Psoas muscle (tissue), 7 donors: ENCODE measurements at regions not wholly inside any gene's neighbourhood (a gene's known extent, or its start where the extent isn't known, plus 50 kb on each side); places are given as distances from the start of the nearest gene placed in this dataset.

ENCODE experiments used
- ATAC-seq, 4 donors: fragments of 200-7000 bp; cut with Tn5 transposase; one replicate each; pipeline ENCODE4 v1.9.1; 2020; ENCODE audit warnings: moderate library complexity in 3 of 4, mild to moderate bottlenecking in 2 of 4
- DNase-seq, 2 donors: peaks; one replicate each; pipeline ENCODE4 v3.0.0-alpha.2; 2020
- H3K27ac ChIP-seq: fragments of 200-600 bp; one replicate; pipeline ENCODE4 v1.8.0; 2022
- H3K27me3 ChIP-seq, 3 donors: fragments of 200-600 bp in 1 of 3; one replicate each; pipeline versions ENCODE4 v1.6.1 to v1.8.0; 2013 to 2022; ENCODE audit warnings: low read length in 2 of 3, mild to moderate bottlenecking in 2 of 3, moderate library complexity in 1 of 3; ENCODE audit not compliant: insufficient read depth in 3 of 3
- H3K36me3 ChIP-seq, 2 donors: fragments of 200-600 bp in 1 of 2; one replicate each; pipeline versions ENCODE4 v1.6.1 to v1.8.0; 2013 to 2022; ENCODE audit warnings: low read depth in 1 of 2, mild to moderate bottlenecking in 1 of 2, moderate library complexity in 1 of 2; ENCODE audit not compliant: insufficient read depth in 1 of 2
- H3K4me1 ChIP-seq: fragments of 200-600 bp; one replicate; pipeline ENCODE4 v1.8.0; 2022
- H3K4me3 ChIP-seq: fragments of 200-600 bp; one replicate; pipeline ENCODE4 v1.8.0; 2022; ENCODE audit warnings: mild to moderate bottlenecking
- H3K9me3 ChIP-seq: fragments of 200-600 bp; one replicate; pipeline ENCODE4 v1.8.0; 2022
- WGBS, 3 donors: extraction: QIAGEN DNeasy Blood & Tissue Kit; methylation state at CpG; one replicate each; pipeline versions ENCODE4 v1.1.6 to v1.1.7; 2013; 5-methylcytosine and 5-hydroxymethylcytosine counted together
- intact Hi-C, 2 donors: fragments of 100-400 bp; cut with DNase I; formaldehyde crosslinking; loops; one replicate each; pipeline versions ENCODE4 v1.11.0 to v1.14.2; 2022
- TF ChIP-seq, protein P1 (sequence below): fragments of 200-600 bp; IDR thresholded peaks from one replicate; pipeline ENCODE4 v1.8.0; 2022; ENCODE audit warnings: antibody characterized with exemption
- donor health status: healthy with polysubstance abuse.
- donor health status: DM: no; HTN: no; CAD: no; lungs with moderate emphysema.
- donor health status: Bipolar disorder and iron deficiency.
- donor health status: healthy.
- donor health status: DM: yes; HTN: yes; CAD: no.
- donor health status: DM: no; HTN: no; CAD: no.
- donor health status: DM: yes; HTN: yes; CAD: no.

- H3K27me3 ChIP-seq: no peaks in the 10 kb centered on the region
- H3K36me3 ChIP-seq: no peaks in the 10 kb centered on the region
- no peaks in the 10 kb centered on the region for H3K9me3 ChIP-seq
- intact Hi-C loops: no loop called here
- TF ChIP-seq, protein P1, sequence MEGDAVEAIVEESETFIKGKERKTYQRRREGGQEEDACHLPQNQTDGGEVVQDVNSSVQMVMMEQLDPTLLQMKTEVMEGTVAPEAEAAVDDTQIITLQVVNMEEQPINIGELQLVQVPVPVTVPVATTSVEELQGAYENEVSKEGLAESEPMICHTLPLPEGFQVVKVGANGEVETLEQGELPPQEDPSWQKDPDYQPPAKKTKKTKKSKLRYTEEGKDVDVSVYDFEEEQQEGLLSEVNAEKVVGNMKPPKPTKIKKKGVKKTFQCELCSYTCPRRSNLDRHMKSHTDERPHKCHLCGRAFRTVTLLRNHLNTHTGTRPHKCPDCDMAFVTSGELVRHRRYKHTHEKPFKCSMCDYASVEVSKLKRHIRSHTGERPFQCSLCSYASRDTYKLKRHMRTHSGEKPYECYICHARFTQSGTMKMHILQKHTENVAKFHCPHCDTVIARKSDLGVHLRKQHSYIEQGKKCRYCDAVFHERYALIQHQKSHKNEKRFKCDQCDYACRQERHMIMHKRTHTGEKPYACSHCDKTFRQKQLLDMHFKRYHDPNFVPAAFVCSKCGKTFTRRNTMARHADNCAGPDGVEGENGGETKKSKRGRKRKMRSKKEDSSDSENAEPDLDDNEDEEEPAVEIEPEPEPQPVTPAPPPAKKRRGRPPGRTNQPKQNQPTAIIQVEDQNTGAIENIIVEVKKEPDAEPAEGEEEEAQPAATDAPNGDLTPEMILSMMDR: no peak
- DNase-seq (peak in 1 of 2 donors; percentile 38), ATAC-seq (no peak)
- no peak overlapping the region for H3K4me3 ChIP-seq
- WGBS, 3 donors: 92 to 94% (median 93%) methylated on average over 4 of the region's 4 CpGs
- H3K4me1 ChIP-seq: no peaks in the 10 kb centered on the region
- no peak overlapping the region for H3K27ac ChIP-seq
Measured at GRCh38 chr4:63814171-63814964, 594.9 kb downstream of the TECRL start.

DNA sequence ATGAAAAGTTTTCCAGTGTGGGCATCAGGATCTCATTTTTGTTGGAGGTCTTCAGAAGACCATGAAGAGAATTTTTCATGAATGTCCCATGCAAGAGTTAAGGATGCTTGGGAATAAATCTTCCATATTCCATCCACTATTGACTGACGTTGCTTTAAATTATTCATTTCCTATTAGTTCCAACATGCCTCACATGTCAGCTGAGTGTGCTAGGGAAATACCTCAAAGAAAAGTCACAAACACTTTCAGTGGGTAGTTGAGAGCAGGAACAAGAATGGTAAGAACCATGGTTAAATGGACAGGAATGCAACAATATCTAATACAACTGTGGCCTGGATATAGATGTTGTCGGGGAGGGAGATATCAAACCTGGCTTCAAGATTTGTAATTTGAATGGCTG, 610.1 kb downstream of the TECRL start:
- H3K27ac ChIP-seq: no peak overlapping the region
- no peaks in the 10 kb centered on the region for H3K4me1 ChIP-seq
- H3K4me3 ChIP-seq: no peak overlapping the region
- WGBS, 3 donors: 45 to 84% (median 76%) methylated on average over 2 of the region's 2 CpGs
- intact Hi-C loops: no loop called here
- H3K36me3 ChIP-seq: no peaks in the 10 kb centered on the region
- TF ChIP-seq, protein P1: no peak
- ATAC-seq: no peak
- no peak for DNase-seq
- no peaks in the 10 kb centered on the region for H3K9me3 ChIP-seq
- H3K27me3 ChIP-seq: no peaks in the 10 kb centered on the region

DNA sequence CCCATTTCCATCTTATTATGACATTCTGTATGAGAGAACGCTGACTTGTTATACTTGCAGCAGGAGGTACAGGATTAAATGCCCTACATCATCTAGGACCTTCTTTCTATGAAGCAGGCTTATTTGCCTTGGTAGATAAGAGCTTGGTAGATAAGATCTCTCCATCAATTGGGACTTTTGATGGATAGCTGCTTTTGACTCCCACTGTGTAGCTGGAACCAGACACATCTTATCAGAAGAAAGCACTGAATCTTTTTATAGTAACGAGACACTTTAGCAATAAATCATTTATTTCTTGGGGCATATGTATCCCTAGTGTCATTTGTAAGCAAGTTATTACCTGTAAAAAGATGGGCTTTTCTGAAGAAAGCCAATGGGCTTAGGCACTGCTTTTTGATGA, 613.9 kb downstream of the TECRL start:
- WGBS, 3 donors: 74 to 77% (median 75%) methylated on average over 2 of the region's 2 CpGs
- intact Hi-C loops: no loop called here
- no peak for ATAC-seq
- Histone ChIP-seq H3K4me3 (no peak overlapping the region), H3K4me1 (no peaks in the 10 kb centered on the region), H3K36me3 (no peaks in the 10 kb centered on the region), H3K27ac (no peak overlapping the region), H3K27me3 (no peaks in the 10 kb centered on the region), H3K9me3 (no peaks in the 10 kb centered on the region)
- TF ChIP-seq, protein P1: no peak
- no peak for DNase-seq

DNA sequence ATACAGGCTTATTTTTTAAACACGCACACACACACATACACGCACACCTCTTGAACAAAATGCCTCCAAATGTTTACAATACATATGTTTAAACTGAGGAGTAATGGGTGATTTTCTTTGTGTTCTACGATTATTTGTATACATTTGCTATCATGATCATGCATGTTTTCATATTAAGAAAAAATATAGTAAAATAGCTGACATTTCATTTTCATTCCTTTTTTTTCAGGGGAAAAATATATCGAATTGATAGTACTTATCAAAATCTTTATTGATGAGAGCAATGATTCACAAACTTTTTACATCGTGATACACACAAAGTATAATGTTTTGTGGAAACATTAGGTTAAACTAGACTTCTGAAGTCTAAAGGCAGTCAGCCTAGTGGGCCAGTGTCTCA, 618.9 kb downstream of the TECRL start:
- no peaks in the 10 kb centered on the region for H3K36me3 ChIP-seq
- no peaks in the 10 kb centered on the region for H3K4me1 ChIP-seq
- no peaks in the 10 kb centered on the region for H3K9me3 ChIP-seq
- intact Hi-C loops: no loop called here
- H3K4me3 ChIP-seq: no peak overlapping the region
- 72 to 79% (median 75%) methylated on average over 5 of the region's 5 CpGs for WGBS, 3 donors
- DNase-seq (no peak), ATAC-seq (no peak)
- TF ChIP-seq, protein P1: no peak
- H3K27me3 ChIP-seq: no peaks in the 10 kb centered on the region
- H3K27ac ChIP-seq: no peak overlapping the region

- Histone ChIP-seq H3K4me3 (no peak overlapping the region), H3K4me1 (no peaks in the 10 kb centered on the region), H3K9me3 (no peaks in the 10 kb centered on the region), H3K27ac (no peak overlapping the region), H3K27me3 (no peaks in the 10 kb centered on the region), H3K36me3 (no peaks in the 10 kb centered on the region)
- intact Hi-C loops: no loop called here
- WGBS, 3 donors: 72 to 93% (median 81%) methylated on average over 1 of the region's 1 CpG
- TF ChIP-seq, protein P1: no peak
- ATAC-seq: no peak
- no peak for DNase-seq
Measured at GRCh38 chr4:63788271-63788670, 621.0 kb downstream of the TECRL start.
